HG03342 (cell line): ENCODE measurements at regions not wholly inside any gene's neighbourhood (a gene's known extent, or its start where the extent isn't known, plus 50 kb on each side); places are given as distances from the start of the nearest gene placed in this dataset.
A peak's percentile ranks its signal among the peaks of the same experiment; 100 is the strongest.
"Not testable (repeated sequence)": the region's sequence is repeated elsewhere in the genome, so short reads cannot be mapped to it uniquely, and the experiment has no call there.

Experiments used
- ATAC-seq: cut with Tn5 transposase; IDR thresholded peaks from one replicate; pipeline ENCODE4 v1.9.1; 2021; ENCODE audit warnings: mild to moderate bottlenecking, moderate library complexity; ENCODE audit not compliant: unreplicated experiment

DNA sequence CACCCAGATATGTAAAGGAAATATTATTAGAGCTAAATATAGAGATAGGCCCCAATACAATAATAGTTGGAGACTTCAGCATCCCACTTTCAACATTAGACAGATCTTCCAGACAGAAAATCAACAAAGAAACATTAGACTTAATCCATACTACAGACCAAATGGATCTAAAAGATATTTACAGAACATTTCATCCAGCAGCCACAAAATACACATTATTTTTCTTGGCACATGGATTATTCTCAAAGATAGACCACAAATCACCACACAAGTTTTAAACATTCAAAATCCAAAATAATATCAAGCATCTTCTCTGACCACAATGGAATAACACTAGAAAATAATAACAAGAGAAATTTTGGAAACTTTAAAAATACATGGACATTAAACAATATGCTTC lies 1159.1 kb upstream of the CITED2 start:
- ATAC-seq: no peak

GRCh38 chr6:140504776-140505175 lies 1130.3 kb upstream of the CITED2 start:
- ATAC-seq: no peak

DNA sequence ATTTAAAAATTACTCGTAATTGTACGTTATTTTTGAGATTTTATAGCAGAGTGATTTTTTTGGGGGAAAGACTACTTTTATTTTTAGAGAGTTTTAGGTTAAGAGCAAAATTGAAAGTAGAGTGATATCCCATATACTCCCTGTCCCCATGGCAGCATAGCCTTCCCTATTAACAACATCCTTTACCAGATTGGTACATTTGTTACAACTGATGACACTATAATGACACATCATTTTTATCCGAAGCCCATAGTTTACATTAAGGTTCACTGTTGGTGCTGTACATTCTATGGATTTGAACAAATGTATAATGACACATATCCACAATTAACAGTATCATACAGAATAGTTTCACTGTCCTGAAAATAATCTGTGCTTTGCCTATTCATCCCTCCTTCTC lies 1126.4 kb upstream of the CITED2 start:
- ATAC-seq: no peak

GRCh38 chr6:140499607-140500006 lies 1125.2 kb upstream of the CITED2 start:
- no peak for ATAC-seq

DNA sequence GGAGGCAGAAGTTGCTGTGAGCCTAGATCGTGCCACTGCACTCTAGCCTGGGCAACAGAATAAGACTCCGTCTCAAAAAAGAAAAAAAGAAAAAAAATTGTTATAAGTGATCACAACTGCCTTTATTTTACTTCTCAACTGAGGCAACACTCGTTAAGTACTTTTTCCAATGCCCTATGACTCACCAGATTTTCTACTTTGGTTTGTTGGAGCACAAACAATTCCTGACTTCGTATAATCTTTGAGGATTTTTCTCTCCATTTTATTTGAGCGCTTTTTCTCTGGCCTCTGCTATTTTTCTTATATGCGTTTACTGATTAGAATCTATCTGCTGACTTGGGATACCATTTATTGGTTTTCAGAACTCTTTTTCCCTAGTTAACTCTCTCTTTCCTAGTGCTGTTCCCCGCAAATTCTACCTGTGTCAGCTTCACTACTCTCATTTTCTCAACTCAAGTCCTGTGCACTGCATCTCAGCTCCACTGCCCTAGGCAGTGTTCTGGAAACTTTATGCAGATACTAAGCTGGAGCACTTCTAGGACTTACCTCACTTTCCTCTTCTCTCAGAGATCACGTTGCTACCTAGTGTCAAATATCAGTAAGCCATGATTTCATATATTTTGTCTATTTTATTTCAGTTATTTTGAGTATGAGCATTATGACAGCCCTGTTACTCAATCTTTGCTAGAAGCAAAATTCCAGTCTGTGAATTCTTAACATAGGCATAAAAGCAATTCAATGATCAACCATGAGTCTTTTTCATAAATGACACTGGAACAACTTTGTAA lies 1120.1 kb upstream of the CITED2 start:
- no peak for ATAC-seq

DNA sequence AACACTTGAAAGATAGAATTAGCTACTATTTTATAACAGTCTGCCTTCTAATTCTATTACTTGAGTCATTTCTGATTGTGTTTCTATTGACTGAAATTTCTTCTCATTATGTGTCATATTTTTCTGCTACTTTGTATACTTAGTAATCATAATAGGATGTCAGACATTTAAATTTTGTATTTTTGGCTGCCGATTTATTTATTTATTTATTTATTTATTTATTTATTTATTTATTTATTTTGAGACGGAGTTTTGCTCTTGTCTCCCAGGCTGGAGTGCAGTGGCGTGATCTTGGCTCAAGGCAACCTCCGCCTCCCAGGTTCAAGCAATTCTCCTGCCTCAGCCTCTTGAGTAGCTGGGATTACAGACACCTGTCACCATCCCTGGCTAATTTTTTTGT lies 1119.0 kb upstream of the CITED2 start:
- ATAC-seq: not testable (repeated sequence)

GRCh38 chr6:140490081-140490480 lies 1115.6 kb upstream of the CITED2 start:
- no peak for ATAC-seq

- no peak for ATAC-seq
Observed at GRCh38 chr6:140487586-140487985, 1113.1 kb upstream of the CITED2 start.

GRCh38 chr6:140486450-140487361 lies 1112.3 kb upstream of the CITED2 start:
- ATAC-seq: no peak

GRCh38 chr6:140485740-140486449 lies 1111.4 kb upstream of the CITED2 start:
- ATAC-seq: peak; percentile 59

GRCh38 chr6:140480852-140481251 lies 1106.4 kb upstream of the CITED2 start:
- ATAC-seq: no peak

DNA sequence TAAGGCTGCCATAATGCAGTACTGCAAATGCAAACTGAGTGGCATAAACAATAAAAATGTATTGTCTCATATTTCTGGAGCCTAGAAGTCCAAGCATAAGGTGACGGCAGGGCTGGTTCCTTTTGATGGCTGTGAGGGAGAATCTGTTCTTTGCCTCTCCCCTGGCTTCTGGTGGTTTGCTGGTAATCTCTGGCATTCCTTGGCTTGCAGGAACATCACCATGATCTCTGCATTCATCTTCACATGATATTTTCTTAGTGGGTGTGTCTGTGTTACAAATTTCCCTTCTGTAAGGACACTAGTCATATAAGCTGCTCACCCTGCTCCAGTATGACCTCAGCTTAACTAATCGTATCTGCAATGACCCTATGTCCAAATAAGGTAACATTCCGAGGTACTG lies 1104.2 kb upstream of the CITED2 start:
- ATAC-seq: no peak

- ATAC-seq: no peak
Observed at GRCh38 chr6:140475086-140475485, 1100.6 kb upstream of the CITED2 start.

DNA sequence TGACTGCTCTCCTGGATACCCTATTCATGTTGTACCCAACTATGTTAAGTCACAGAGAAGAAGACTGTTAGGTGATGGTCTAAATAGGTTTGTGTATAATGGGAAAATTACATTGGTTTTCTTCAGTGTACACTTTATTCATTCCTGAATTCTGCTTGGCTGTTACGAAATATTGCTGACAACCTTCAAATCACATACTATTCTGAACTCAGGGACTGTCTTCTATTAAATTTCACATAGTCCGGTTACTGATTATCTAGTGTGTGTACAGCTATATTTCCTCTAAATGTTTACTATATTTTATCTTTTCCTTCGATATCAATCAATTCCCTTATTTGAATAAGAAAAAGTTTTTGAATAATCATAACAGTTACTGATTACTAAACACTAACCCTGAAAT lies 1090.3 kb upstream of the CITED2 start:
- ATAC-seq: no peak

DNA sequence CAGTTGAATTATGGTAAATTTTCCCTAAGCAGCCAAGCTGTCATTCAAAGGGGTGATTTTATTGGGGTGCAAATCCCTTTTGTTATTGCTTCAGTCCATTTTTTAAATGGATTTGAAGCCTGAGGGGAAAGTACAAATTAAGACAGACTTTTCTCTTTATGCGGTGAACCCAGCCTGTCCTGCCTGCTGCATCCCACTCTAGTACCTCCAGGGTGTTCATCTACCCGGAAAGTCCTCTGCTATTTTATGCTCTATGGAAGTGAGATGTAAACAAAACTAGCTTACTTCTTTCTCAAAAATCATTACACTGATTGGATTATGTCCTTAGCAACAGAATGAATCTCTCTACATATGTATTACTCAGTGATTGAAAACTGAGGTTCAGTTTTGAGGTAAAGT lies 1088.9 kb upstream of the CITED2 start:
- no peak for ATAC-seq

DNA sequence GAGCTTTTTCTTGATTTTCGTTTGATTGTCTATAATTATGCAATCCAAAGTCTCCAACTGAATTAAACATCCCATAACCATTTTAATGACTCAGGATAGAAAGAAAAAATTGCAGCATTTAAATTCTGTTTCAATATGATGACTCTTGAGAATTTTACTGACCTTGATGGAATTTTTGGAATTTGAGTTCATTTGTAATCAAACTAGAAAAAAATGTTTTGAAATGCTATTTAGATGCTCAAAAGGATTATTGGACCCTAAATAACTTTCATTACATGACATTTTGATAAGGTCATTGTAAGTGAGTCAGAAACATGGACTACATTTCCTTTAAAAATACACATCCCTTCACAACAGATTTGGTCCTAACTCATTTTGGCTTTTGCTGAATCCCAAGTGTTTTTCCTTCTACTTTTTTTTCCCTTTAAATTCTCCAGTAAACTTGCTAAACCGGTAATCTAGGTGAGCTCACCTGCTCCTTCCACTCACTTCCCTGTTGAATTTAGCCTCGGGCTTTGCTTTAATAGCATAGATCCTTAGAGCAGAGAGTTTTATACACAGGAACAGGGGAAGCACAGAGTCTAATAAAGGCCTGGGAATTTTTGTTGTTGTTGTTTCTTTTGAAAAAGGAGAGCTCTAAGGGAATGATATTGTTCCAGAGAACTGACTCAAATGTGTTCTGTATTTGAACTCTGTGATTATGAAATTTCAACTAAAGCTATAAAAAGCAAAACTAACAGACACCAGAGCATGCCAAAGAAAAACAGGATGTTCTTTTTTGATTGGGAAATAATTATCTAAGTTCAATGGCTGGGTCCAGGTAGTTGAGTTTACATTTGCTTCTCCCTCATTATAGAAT lies 1088.2 kb upstream of the CITED2 start:
- no peak for ATAC-seq

DNA sequence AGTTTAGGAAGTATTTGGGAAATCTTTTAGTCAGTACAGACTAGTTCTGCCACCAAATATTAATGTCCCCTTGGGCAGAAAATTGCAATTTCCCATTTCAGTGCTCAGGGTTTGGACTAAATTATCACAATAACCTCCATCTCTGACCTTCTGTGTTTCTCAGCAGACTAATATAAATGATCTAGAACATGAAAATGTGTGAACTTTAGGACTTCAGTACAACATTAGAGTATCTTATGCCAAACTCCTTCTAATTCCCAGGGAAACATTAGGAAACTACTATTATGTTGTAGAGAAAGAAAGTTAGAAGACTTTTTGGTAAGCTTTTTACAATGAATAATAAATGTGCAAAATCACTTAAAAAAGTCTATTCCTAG lies 1087.6 kb upstream of the CITED2 start:
- ATAC-seq: no peak

GRCh38 chr6:140460267-140460666 lies 1085.8 kb upstream of the CITED2 start:
- ATAC-seq: no peak

DNA sequence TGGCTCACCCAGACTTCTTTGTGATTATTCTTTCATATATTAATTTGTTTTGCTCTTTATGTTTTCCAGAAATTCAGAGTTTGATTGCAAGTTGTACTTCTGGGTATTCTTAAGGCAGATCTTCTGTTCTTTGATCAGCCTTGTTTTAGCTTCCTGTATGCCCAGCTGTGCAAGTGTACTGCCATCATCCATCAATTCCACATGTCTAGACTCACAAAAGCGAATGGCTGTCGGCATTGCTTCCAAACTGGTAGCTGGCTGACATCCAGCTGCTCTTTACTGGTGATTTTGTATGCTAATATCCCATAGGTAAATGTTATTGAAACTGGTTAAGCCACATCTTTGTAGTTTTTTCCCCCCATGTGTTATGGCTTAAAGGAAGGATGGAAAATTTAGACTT lies 1084.8 kb upstream of the CITED2 start:
- ATAC-seq: no peak

DNA sequence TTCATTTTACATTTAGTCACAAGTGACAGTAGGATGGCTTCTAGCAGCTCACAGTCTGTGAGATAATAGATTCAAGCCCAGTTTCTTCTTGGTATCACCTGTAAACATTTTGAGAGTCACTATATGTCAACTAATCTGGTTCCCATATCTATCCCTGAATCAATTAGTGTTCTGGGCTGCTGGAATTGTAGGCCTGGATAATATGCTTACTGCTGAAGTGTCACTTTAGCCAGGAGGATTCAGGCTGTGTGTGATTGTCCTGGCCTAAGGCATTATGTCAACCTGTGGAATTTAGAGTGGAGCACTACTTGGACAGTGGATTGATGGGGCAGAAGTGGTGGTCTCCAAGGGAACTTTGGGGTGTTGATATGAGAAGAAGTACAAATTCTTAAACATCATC lies 1071.8 kb upstream of the CITED2 start:
- ATAC-seq: no peak
